ENCODE measurements at regions not wholly inside any gene's neighbourhood (a gene's known extent, or its start where the extent isn't known, plus 50 kb on each side); places are given as distances from the start of the nearest gene placed in this dataset.

- ChIA-PET CTCF (no interaction called here), POLR2A (no interaction called here)
- Histone ChIP-seq H3K9me3 (ENCODE audit: control insufficient read depth, insufficient read depth, low read depth, low read length) (no peaks in the 10 kb centered on the region), H3K4me3 (ENCODE audit: low read depth, low read length) (no peak overlapping the region), H3K36me3 (ENCODE audit: control insufficient read depth in 2 of 2, insufficient read depth in 1 of 2, low read length in 2 of 2) (no peaks in the 10 kb centered on the region), H3K4me1 (ENCODE audit: control insufficient read depth, insufficient read depth, low read length) (no peaks in the 10 kb centered on the region), H3K27ac (ENCODE audit: extremely low read depth, low read depth, low read length) (no peak overlapping the region)
- TF ChIP-seq KLF7 (tag by site-specific recombination; IDR thresholded peaks at IDR 0.05; ENCODE audit: borderline replicate concordance): no peak
- TF ChIP-seq SETDB1 (IDR thresholded peaks at IDR 0.05; ENCODE audit: insufficient read length, low read length): no peak
- TF ChIP-seq HOXC10 (CRISPR knock-in tag; IDR thresholded peaks at IDR 0.05): no peak
- TF ChIP-seq ZEB2 (tag by site-specific recombination; IDR thresholded peaks at IDR 0.05): no peak
- no peak for TF ChIP-seq MYNN (tag by site-specific recombination; IDR thresholded peaks at IDR 0.05; ENCODE audit: borderline replicate concordance)
- TF ChIP-seq ZNF558 (tag by site-specific recombination; IDR thresholded peaks at IDR 0.05): no peak
- TF ChIP-seq ZNF426 (tag by site-specific recombination; IDR thresholded peaks at IDR 0.05): no peak
- TF ChIP-seq ZNF624 (tag by site-specific recombination; IDR thresholded peaks at IDR 0.05): no peak
- TF ChIP-seq SCRT1 (tag by site-specific recombination; IDR thresholded peaks at IDR 0.05; ENCODE audit: borderline replicate concordance): no peak
- no peak for TF ChIP-seq KLF1 (tag by site-specific recombination; IDR thresholded peaks at IDR 0.05)
- TF ChIP-seq, protein P1, sequence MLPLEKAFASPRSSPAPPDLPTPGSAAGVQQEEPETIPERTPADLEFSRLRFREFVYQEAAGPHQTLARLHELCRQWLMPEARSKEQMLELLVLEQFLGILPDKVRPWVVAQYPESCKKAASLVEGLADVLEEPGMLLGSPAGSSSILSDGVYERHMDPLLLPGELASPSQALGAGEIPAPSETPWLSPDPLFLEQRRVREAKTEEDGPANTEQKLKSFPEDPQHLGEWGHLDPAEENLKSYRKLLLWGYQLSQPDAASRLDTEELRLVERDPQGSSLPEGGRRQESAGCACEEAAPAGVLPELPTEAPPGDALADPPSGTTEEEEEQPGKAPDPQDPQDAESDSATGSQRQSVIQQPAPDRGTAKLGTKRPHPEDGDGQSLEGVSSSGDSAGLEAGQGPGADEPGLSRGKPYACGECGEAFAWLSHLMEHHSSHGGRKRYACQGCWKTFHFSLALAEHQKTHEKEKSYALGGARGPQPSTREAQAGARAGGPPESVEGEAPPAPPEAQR (tag by site-specific recombination; IDR thresholded peaks at IDR 0.05): no peak
- TF ChIP-seq, protein P2, sequence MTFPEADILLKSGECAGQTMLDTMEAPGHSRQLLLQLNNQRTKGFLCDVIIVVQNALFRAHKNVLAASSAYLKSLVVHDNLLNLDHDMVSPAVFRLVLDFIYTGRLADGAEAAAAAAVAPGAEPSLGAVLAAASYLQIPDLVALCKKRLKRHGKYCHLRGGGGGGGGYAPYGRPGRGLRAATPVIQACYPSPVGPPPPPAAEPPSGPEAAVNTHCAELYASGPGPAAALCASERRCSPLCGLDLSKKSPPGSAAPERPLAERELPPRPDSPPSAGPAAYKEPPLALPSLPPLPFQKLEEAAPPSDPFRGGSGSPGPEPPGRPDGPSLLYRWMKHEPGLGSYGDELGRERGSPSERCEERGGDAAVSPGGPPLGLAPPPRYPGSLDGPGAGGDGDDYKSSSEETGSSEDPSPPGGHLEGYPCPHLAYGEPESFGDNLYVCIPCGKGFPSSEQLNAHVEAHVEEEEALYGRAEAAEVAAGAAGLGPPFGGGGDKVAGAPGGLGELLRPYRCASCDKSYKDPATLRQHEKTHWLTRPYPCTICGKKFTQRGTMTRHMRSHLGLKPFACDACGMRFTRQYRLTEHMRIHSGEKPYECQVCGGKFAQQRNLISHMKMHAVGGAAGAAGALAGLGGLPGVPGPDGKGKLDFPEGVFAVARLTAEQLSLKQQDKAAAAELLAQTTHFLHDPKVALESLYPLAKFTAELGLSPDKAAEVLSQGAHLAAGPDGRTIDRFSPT (tag by site-specific recombination; IDR thresholded peaks at IDR 0.05): no peak
- TF ChIP-seq TCF7L2 (IDR thresholded peaks at IDR 0.05; ENCODE audit: borderline replicate concordance, low read depth, low read length): no peak
- TF ChIP-seq ZNF202 (tag by site-specific recombination; IDR thresholded peaks at IDR 0.05; ENCODE audit: borderline replicate concordance): no peak
- no peak for TF ChIP-seq WT1 (tag by site-specific recombination; IDR thresholded peaks at IDR 0.05)
- no peak for TF ChIP-seq ZNF324 (tag by site-specific recombination; IDR thresholded peaks at IDR 0.05)
Observed at GRCh38 chr21:23698619-23699018, 1908.7 kb downstream of the MRPL39 start.

GRCh38 chr21:23695443-23695842 lies 1911.8 kb downstream of the MRPL39 start:
- no peaks in the 10 kb centered on the region for H3K9me3 ChIP-seq (ENCODE audit: control insufficient read depth, insufficient read depth, low read depth, low read length)
- H3K36me3 ChIP-seq (ENCODE audit: control insufficient read depth in 2 of 2, insufficient read depth in 1 of 2, low read length in 2 of 2): no peaks in the 10 kb centered on the region
- H3K27ac ChIP-seq (ENCODE audit: extremely low read depth, low read depth, low read length): no peak overlapping the region
- CTCF ChIA-PET: interaction anchor here (0.6 kb wide), 1 partner anchor 272 kb away, joined by 3 read pairs; no protein-coding TSS in a partner anchor
- H3K4me1 ChIP-seq (ENCODE audit: control insufficient read depth, insufficient read depth, low read length): no peaks in the 10 kb centered on the region
- H3K4me3 ChIP-seq (ENCODE audit: low read depth, low read length): no peak overlapping the region
- TF ChIP-seq ZNF707 (tag by site-specific recombination; IDR thresholded peaks at IDR 0.05) (no peak), ZNF157 (tag by site-specific recombination; IDR thresholded peaks at IDR 0.05) (no peak), ZNF366 (tag by site-specific recombination; conservative IDR thresholded peaks at IDR 0.05) (no peak), ZNF776 (tag by site-specific recombination; IDR thresholded peaks at IDR 0.05; ENCODE audit: borderline replicate concordance) (no peak), KLF1 (tag by site-specific recombination; IDR thresholded peaks at IDR 0.05) (no peak), ZNF664 (tag by site-specific recombination; IDR thresholded peaks at IDR 0.05) (no peak), ZFP41 (tag by site-specific recombination; IDR thresholded peaks at IDR 0.05; ENCODE audit: borderline replicate concordance) (no peak), ZNF629 (tag by site-specific recombination; IDR thresholded peaks at IDR 0.05) (no peak), GLIS1 (tag by site-specific recombination; IDR thresholded peaks at IDR 0.05) (no peak)
- POLR2A ChIA-PET: no interaction called here

All from HEK293 (cell line).